AG04449 (cell line): ENCODE measurements at regions not wholly inside any gene's neighbourhood (a gene's known extent, or its start where the extent isn't known, plus 50 kb on each side); places are given as distances from the start of the nearest gene placed in this dataset.

Experiments used
- CTCF ChIA-PET: fragments of 350-600 bp; formaldehyde crosslinking; extraction: SDS; loops from one replicate; lab custom pipeline; 2021; ENCODE audit warnings: antibody characterized with exemption; lab: Yijun Ruan, JAX
- POLR2A ChIA-PET: fragments of 400-600, 350-600 bp; formaldehyde crosslinking; extraction: SDS; loops from one replicate; lab custom pipeline; 2020; ENCODE audit warnings: antibody characterized with exemption, inconsistent platforms; lab: Yijun Ruan, JAX
- DNase-seq: peaks from one replicate; pipeline ENCODE4 v3.0.0-alpha.2; 2010; ENCODE audit warnings: low read depth, low spot score
- H3K4me3 ChIP-seq: 2 replicates; pipeline ENCODE4 v1.5.1; 2011; ENCODE audit warnings: low read depth, mild to moderate bottlenecking, control low read depth, low read length
- CTCF ChIP-seq: IDR thresholded peaks from one replicate; pipeline ENCODE4 v1.5.1; 2011; ENCODE audit warnings: mild to moderate bottlenecking, moderate library complexity, low read length, control low read depth, inconsistent platforms; ENCODE audit not compliant: insufficient read depth; ENCODE audit errors: missing control alignments

DNA sequence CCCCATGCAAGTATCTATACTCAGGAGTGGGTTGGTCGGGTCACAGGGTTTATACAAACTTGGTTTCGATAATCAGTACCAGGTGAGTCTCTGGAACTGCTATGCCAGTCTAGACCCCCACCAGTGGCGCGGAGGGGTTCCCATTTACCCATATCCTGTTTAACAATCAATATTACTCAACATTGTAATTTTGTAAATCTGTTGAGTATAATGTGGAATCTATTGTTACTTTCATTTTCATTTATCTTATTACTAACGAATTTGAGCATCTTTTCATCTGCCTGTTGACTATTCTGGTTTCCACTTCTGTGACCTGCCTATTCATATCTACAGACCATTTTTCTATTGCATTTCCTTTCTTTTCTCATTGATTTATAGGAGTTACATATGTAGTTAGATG, 275.2 kb upstream of the CRY1 start:
- POLR2A ChIA-PET, result no interaction called here
- CTCF ChIA-PET, result no interaction called here
- DNase-seq, result no peak
- no peak overlapping the region for H3K4me3 ChIP-seq
- no peak for TF ChIP-seq CTCF

- DNase-seq, result no peak
- ChIA-PET POLR2A (no interaction called here), CTCF (interaction anchor here (0.8 to 1.3 kb wide), 2 partner anchors 16 to 237 kb away, joined by 3 read pairs; no protein-coding TSS in a partner anchor)
- TF ChIP-seq CTCF, result no peak
- H3K4me3 ChIP-seq, result no peak overlapping the region
Observed at GRCh38 chr12:107369006-107369405, 275.7 kb upstream of the CRY1 start.

DNA sequence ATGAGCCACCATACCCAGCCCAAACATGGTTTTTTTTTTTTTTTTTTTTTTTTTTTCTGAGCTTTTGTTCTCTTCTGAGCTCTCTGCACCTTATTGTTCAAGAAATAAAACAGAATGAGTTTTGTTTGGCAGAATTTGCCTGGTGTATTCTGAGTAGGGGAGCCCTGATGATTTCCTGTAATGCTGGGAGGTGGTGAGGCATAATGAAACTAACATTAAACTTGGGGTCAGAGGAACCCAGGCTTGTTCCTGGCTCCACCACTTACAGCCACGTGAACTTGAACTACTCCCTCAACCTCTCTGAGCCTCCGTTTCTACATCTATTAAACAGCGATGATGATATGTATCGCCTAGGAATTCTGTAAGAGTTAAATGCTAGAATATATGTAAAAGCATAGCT, 276.3 kb upstream of the CRY1 start:
- no peak overlapping the region for H3K4me3 ChIP-seq
- CTCF ChIA-PET, result interaction anchor here (0.8 to 1.3 kb wide), 2 partner anchors 15 to 236 kb away, joined by 3 read pairs; no protein-coding TSS in a partner anchor
- DNase-seq, result no peak
- no peak for TF ChIP-seq CTCF
- POLR2A ChIA-PET, result no interaction called here

DNA sequence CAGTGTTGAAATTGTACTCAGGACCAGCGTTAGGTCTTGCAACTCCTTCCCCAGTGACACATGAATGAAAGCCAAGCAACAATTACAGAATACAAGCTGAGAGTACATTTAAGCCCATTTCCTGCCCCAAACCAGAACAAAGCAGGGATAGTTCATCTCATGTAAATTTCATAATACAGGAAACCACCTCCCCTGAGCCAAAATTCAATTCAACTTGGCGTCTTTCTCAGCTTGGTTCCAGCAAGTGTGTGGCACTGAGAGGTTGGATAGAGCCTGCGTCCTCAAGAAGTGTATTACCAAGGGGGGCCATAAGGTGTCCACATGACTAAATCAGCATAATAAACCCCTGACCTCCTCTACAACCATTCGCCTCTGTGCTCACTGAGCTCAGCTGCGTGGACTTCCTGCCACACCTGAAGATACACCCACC, 278.9 kb upstream of the CRY1 start:
- CTCF ChIA-PET, result interaction anchor here (1.2 kb wide), 1 partner anchor 238 kb away, joined by 3 read pairs; no protein-coding TSS in a partner anchor
- no peak for TF ChIP-seq CTCF
- DNase-seq, result no peak
- POLR2A ChIA-PET, result no interaction called here
- no peak overlapping the region for H3K4me3 ChIP-seq

GRCh38 chr12:107373238-107373809, 280.0 kb upstream of the CRY1 start:
- ChIA-PET POLR2A (no interaction called here), CTCF (interaction anchor here (1.2 to 1.6 kb wide), 2 partner anchors 29 to 236 kb away, joined by 3 read pairs; no protein-coding TSS in a partner anchor)
- no peak overlapping the region for H3K4me3 ChIP-seq
- TF ChIP-seq CTCF, result no peak
- DNase-seq, result no peak

GRCh38 chr12:107374161-107374840, 281.0 kb upstream of the CRY1 start:
- POLR2A ChIA-PET, result no interaction called here
- no peak for DNase-seq
- no peak overlapping the region for H3K4me3 ChIP-seq
- TF ChIP-seq CTCF, result no peak
- CTCF ChIA-PET, result interaction anchor here (0.7 to 1.6 kb wide), 3 partner anchors 15 to 28 kb away, joined by 3 read pairs; no protein-coding TSS in a partner anchor
